ENCODE measurements at regions not wholly inside any gene's neighbourhood (a gene's known extent, or its start where the extent isn't known, plus 50 kb on each side); places are given as distances from the start of the nearest gene placed in this dataset.
"Not testable (repeated sequence)": the region's sequence is repeated elsewhere in the genome, so short reads cannot be mapped to it uniquely, and the experiment has no call there.

DNA sequence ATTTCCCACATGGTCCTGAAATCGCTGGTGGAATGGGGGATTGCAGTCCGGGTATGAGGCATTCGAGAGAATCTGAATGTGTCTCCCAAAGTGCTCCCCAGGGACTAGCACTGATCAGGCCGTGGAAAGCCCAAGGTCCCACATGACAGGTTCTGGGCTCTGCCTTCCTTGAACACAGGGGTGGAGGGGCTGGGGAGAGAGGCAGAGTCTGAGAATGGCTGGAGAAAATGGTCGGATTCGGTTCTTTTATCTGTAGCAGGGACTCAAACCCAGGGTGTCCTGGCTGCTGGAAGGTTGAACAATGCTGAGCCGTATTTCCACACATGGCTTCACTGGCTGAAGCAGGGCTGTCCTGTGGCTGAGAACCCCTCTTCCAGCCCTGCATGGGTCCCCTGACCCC lies 122.7 kb upstream of the SULF2 start:
- TF ChIP-seq, protein P1, sequence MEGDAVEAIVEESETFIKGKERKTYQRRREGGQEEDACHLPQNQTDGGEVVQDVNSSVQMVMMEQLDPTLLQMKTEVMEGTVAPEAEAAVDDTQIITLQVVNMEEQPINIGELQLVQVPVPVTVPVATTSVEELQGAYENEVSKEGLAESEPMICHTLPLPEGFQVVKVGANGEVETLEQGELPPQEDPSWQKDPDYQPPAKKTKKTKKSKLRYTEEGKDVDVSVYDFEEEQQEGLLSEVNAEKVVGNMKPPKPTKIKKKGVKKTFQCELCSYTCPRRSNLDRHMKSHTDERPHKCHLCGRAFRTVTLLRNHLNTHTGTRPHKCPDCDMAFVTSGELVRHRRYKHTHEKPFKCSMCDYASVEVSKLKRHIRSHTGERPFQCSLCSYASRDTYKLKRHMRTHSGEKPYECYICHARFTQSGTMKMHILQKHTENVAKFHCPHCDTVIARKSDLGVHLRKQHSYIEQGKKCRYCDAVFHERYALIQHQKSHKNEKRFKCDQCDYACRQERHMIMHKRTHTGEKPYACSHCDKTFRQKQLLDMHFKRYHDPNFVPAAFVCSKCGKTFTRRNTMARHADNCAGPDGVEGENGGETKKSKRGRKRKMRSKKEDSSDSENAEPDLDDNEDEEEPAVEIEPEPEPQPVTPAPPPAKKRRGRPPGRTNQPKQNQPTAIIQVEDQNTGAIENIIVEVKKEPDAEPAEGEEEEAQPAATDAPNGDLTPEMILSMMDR (IDR thresholded peaks at IDR 0.05; ENCODE audit: low read depth, low read length): not testable (repeated sequence)
- not testable (repeated sequence) for TF ChIP-seq EZH2phosphoT487 (IDR thresholded peaks at IDR 0.05; ENCODE audit: low read depth)
